ENCODE measurements at regions not wholly inside any gene's neighbourhood (a gene's known extent, or its start where the extent isn't known, plus 50 kb on each side); places are given as distances from the start of the nearest gene placed in this dataset.
"Not testable (repeated sequence)": the region's sequence is repeated elsewhere in the genome, so short reads cannot be mapped to it uniquely, and the experiment has no call there.

- ATAC-seq = peak; percentile 20
These were observed 4473.3 kb upstream of the OR11H1 start for GRCh38 chr22:11054681-11055080.

GRCh38 chr22:11055176-11055575, 4472.8 kb upstream of the OR11H1 start:
- peak; percentile 12 for ATAC-seq

- ATAC-seq = not testable (repeated sequence)
These were observed 4469.9 kb upstream of the OR11H1 start for GRCh38 chr22:11057955-11058547.

- not testable (repeated sequence) for ATAC-seq
These were observed 4468.9 kb upstream of the OR11H1 start for GRCh38 chr22:11059129-11059528.

- ATAC-seq = not testable (repeated sequence)
These were observed 4467.2 kb upstream of the OR11H1 start for GRCh38 chr22:11060797-11061196.

GRCh38 chr22:11062534-11062933, 4465.5 kb upstream of the OR11H1 start:
- not testable (repeated sequence) for ATAC-seq

GRCh38 chr22:11063022-11063685, 4464.8 kb upstream of the OR11H1 start:
- not testable (repeated sequence) for ATAC-seq

- not testable (repeated sequence) for ATAC-seq
These were observed 4462.8 kb upstream of the OR11H1 start for GRCh38 chr22:11065210-11065609.

GRCh38 chr22:11065876-11066457, 4462.0 kb upstream of the OR11H1 start:
- not testable (repeated sequence) for ATAC-seq

GRCh38 chr22:11066458-11067285, 4461.3 kb upstream of the OR11H1 start:
- peak; percentile 73 for ATAC-seq

GRCh38 chr22:11067286-11067871, 4460.6 kb upstream of the OR11H1 start:
- not testable (repeated sequence) for ATAC-seq

GRCh38 chr22:11067937-11068336, 4460.1 kb upstream of the OR11H1 start:
- not testable (repeated sequence) for ATAC-seq

GRCh38 chr22:11068406-11068805, 4459.6 kb upstream of the OR11H1 start:
- ATAC-seq = not testable (repeated sequence)

Data from esophagus mucosa (tissue), 1 donor.